HG02870 (cell line): ENCODE measurements at regions not wholly inside any gene's neighbourhood (a gene's known extent, or its start where the extent isn't known, plus 50 kb on each side); places are given as distances from the start of the nearest gene placed in this dataset.
"Not testable (repeated sequence)": the region's sequence is repeated elsewhere in the genome, so short reads cannot be mapped to it uniquely, and the experiment has no call there.

Source experiments
- ATAC-seq: cut with Tn5 transposase; IDR thresholded peaks from one replicate; pipeline ENCODE4 v1.9.1; 2021; ENCODE audit warnings: mild to moderate bottlenecking, moderate library complexity; ENCODE audit not compliant: unreplicated experiment

- not testable (repeated sequence) for ATAC-seq
Observed at GRCh38 chr12:9313479-9313878, 105.3 kb upstream of the PZP start.

DNA sequence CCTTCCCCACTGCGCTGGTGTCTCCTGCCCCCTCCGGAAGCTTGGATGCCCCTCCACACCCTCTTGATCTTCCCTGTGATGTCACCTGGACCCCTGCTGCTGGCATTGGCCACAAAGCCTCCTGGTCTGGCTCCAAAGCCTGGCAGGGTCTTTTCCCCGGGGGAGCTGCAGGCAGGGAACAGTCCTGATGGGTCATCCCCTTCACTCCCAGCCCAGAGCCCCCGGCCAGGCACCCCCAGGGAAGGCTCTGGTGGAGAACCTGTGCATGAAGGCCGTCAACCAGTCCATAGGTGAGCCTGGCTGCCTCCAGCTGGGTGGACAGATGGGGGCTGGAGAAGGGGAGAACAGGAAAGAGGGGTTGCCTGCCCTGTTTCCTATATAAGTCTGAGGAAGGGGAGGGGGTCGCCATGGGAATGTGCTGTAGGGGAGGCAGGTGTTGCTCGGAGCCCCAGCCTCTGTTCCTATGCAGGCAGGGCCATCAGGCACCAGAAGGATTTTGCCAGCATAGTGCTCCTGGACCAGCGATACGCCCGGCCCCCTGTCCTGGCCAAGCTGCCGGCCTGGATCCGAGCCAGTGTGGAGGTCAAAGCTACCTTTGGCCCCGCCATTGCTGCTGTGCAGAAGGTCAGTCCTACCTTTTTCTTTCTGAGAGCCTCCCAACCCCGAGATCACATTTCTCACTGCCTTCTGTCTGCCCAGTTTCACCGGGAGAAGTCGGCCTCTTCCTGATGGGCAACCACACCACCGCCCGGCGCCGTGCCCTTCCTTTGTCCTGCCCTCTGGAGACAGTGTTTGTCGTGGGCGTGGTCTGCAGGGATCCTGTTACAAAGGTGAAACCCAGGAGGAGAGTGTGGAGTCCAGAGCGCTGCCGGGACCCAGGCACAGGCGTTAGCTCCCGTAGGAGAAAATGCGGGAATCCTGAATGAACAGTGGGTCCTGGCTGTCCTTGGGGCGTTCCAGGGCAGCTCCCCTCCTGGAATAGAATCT, 104.5 kb upstream of the PZP start:
- ATAC-seq = not testable (repeated sequence)

GRCh38 chr12:9311454-9311853, 103.3 kb upstream of the PZP start:
- not testable (repeated sequence) for ATAC-seq

DNA sequence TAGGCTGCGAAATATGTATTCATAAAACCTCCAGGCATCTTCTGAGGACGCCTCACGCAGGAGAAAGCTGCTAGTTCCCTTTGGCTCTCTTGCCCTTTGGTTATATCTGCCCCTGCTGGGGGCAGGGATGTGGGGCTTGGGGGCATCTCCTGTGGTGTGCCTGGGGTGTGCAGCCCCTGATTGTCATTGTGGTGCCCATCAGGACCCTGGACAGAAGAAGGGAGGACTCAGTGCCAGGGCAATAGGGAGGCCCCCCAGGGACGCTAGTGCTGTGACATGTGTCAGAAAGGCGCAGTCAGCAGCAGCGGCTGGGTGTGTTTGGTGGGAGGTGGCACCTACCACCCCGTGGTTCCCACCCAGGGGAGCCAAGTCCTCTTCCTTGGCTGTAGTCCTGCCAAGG, 102.5 kb upstream of the PZP start:
- ATAC-seq = not testable (repeated sequence)

DNA sequence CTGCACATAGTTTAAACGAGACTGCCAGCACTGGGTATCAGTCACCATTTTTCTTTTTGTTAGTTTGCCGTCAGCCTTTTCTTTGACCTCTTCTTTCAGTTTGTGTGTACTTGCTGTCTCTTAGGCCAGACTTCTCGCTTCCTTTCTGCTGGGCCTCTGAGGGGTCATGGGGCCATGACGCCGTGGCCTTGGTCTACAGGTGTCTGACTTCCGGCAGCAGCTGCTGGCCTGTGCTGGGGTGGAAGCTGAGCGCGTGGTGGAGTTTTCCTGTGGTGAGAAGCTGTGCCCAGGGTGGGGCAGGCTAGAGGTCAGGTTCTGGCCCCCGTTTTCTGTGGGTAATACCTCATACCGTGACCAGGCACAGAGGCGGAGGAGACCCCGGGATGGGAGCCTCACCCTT, 101.6 kb upstream of the PZP start:
- not testable (repeated sequence) for ATAC-seq

DNA sequence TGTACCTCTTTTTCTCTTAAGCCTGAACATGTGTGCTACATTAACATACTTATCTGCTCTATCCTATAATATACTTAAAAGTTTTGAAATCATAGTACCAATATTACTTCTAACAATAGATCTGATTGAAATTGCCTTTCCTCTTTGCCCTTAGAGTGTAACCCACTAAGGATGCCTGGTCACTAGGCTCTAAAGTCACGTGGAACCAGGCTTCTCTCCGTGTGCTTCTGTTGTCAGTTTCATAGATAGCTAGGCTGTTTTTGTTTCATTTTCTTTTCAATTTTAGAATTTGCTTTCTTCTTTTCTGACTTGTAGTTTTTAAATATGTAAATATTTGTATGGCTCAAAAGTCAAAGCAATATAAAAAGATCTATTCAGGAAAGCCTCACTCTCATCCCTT, 100.5 kb upstream of the PZP start:
- not testable (repeated sequence) for ATAC-seq

GRCh38 chr12:9308163-9308562, 100.0 kb upstream of the PZP start:
- ATAC-seq = not testable (repeated sequence)

DNA sequence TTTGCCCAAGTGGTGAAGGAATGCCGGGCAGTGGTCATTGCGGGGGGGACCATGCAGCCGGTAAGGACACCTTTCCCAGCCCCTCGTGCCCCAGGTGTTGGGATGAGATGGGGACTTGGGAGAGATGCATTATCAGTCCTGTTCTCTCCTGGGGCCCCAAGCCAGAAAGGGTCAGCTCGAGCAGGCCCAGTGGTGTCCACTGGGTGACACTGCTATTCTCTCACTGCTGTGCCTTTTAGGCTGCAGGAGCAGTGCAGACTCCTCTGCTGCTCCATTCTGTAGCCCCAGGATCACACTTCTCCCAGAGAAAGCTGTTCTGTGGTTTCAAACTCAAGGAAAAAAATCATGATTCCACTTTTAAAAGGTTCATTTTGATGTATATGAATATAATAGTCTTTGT, 99.1 kb upstream of the PZP start:
- not testable (repeated sequence) for ATAC-seq

GRCh38 chr12:9306004-9306403, 97.8 kb upstream of the PZP start:
- ATAC-seq = not testable (repeated sequence)

- ATAC-seq = not testable (repeated sequence)
Observed at GRCh38 chr12:9304540-9304939, 96.3 kb upstream of the PZP start.

GRCh38 chr12:9295872-9296271, 87.7 kb upstream of the PZP start:
- ATAC-seq = not testable (repeated sequence)

DNA sequence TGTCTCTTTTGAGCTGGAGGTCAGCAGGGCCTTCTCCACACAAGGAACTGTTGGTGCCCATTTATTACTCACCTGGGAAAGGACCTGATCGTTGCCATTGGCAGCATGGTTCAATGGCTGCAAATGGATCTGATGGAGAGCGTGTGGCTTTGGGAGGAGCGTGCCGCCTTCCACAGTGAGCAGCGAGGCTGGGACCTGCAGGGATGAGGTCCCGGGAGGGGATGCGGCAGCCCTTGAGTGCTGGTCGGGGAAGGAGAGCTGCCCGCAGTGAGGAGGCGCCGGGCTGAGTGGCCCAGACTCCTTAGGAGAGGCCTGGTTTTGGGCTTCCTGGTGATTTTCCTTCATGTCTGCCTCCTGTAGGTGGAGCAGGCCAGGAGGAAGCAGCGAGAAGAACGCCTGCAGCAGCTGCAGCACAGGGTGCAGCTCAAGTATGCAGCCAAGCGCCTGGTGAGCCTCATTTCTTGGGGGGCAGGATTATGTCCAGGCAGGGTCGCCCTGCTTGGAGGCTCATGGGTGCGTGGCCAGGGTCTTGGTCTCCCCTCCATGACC, 86.0 kb upstream of the PZP start:
- ATAC-seq = not testable (repeated sequence)

GRCh38 chr12:9293391-9293790, 85.2 kb upstream of the PZP start:
- not testable (repeated sequence) for ATAC-seq

GRCh38 chr12:9289984-9290383, 81.8 kb upstream of the PZP start:
- not testable (repeated sequence) for ATAC-seq

- peak; percentile 12 for ATAC-seq
Observed at GRCh38 chr12:9284724-9285123, 76.5 kb upstream of the PZP start.

GRCh38 chr12:9284197-9284596, 76.0 kb upstream of the PZP start:
- peak; percentile 33 for ATAC-seq

DNA sequence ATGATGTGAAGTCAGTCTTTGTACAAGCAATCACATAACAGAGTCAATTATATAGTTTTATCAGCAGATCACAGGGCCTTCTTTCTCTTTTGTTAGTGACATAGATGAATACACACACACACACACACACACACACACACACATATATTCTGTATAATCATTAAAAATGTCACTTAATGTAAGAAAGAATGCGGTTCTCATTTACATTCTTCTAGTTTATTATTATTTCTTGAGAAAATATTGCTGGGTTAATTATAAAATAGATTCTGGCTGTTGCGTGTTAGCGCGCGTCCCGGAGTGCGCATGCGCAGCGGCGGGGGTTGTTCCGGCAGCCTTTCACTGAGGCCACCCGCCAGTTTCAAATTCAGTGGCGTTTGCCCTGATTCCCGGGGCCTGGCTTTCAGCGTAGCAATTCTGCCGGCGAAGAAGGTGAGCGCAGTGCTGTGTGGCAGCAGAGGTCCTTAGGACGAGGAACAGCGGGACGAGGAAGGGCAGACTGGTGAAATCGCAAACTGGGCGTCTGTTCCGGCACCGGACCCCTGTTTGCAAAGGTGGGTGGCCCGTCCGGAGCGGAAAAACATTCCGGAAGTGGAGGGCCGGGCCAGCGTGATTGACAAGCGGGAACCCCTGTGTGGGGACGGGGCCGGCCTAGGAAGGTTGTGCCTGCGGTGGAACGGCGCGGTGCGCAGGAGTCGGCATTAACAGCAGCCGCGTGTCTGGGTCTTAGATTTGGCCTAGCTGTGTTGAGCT, 75.3 kb upstream of the PZP start:
- peak; percentile 70 for ATAC-seq

GRCh38 chr12:9276990-9277389, 68.8 kb upstream of the PZP start:
- no peak for ATAC-seq

DNA sequence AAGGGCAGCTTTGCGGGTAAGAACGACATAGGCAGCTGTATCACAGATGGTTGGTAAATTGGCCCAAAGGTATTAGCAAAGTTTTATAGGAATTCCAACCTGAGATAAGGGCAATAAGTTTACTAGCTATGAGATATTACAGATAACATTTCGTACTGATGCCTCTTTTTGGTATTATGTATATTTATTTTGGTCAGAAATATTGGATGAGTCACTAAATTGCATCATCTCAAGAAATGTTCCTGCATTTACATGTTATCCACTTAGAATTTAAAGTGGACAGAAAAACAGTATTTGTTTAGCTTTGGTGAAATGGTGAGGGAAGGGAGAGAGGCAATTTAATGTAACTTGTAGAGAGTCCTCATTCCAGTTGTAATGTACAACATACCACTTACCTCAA, 65.1 kb upstream of the PZP start:
- no peak for ATAC-seq

- ATAC-seq = no peak
Observed at GRCh38 chr12:9271875-9272274, 63.7 kb upstream of the PZP start.

DNA sequence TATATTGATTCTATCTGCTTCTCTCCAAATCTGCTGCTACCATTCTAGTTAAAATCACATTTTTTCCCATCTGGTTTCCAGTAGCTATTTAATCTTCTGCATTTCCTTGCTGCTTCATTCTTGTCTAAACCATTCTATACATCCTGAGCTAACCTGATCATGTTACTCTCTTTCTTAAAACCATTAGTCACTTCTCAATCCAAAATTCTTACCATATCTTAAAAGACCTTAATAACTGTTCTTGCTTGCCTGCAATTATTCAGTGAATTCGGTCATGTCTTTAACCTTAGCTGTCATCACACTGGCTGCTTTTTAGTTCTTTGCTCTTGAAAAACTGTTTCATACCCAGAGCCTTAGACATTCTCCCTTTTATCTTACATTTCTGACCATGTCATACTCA, 56.4 kb upstream of the PZP start:
- ATAC-seq = no peak
